H1 (cell line): ENCODE measurements at regions not wholly inside any gene's neighbourhood (a gene's known extent, or its start where the extent isn't known, plus 50 kb on each side); places are given as distances from the start of the nearest gene placed in this dataset.

ENCODE experiments used
- CBX8 ChIP-seq: fragments of 300-800, 300-1000 bp; sonication (generic); IDR thresholded peaks from 2 replicates; pipeline ENCODE4 v1.7.1; 2016; ENCODE audit warnings: low read depth, low read length, borderline replicate concordance
- CHD7 ChIP-seq: fragments of 300-600 bp; sonication (generic); IDR thresholded peaks from 2 replicates; pipeline ENCODE4 v1.7.1; 2012; ENCODE audit warnings: low read length, moderate library complexity, mild to moderate bottlenecking, inconsistent platforms; ENCODE audit not compliant: insufficient replicate concordance
- HDAC2 ChIP-seq, 2 experiments: fragments of 300-600 bp in 1 of 2; sonication (generic) in 1 of 2; IDR thresholded peaks; 2 replicates each; pipeline ENCODE4 v1.6.1; 2011 to 2012; ENCODE audit warnings: low read depth in 2 of 2, low read length in 2 of 2, mild to moderate bottlenecking in 2 of 2, moderate library complexity in 2 of 2, borderline replicate concordance in 1 of 2, inconsistent platforms in 1 of 2
- KDM4A ChIP-seq: IDR thresholded peaks from one replicate; pipeline ENCODE4 v1.7.1; 2012; ENCODE audit warnings: low read depth, mild to moderate bottlenecking, moderate library complexity, low read length, inconsistent platforms; ENCODE audit not compliant: severe bottlenecking
- RXRA ChIP-seq: IDR thresholded peaks from 2 replicates; pipeline ENCODE4 v1.6.1; 2011; ENCODE audit warnings: low read depth, mild to moderate bottlenecking, low read length, moderate library complexity; ENCODE audit not compliant: insufficient read depth

- TF ChIP-seq CHD7: no peak
- TF ChIP-seq RXRA: no peak
- no peak for TF ChIP-seq KDM4A
- TF ChIP-seq CBX8: no peak
- no peak for TF ChIP-seq HDAC2 (IDR thresholded peaks at IDR 0.05; ENCODE audit: borderline replicate concordance in 1 of 2, low read depth in 2 of 2, low read length in 2 of 2)
These were observed 638.1 kb downstream of the ACTL7B start (continued) for GRCh38 chr9:108217431-108218349.
